ENCODE measurements at regions not wholly inside any gene's neighbourhood (a gene's known extent, or its start where the extent isn't known, plus 50 kb on each side); places are given as distances from the start of the nearest gene placed in this dataset.

GRCh38 chr1:168875831-168876230 is 146.8 kb upstream of the DPT start:
- DNase-seq = no peak

- DNase-seq = no peak
These were observed 147.8 kb upstream of the DPT start for GRCh38 chr1:168876830-168877229.

GRCh38 chr1:168879896-168880734 is 151.1 kb upstream of the DPT start:
- no peak for DNase-seq

- no peak for DNase-seq
These were observed 152.8 kb upstream of the DPT start for GRCh38 chr1:168881656-168882260.

GRCh38 chr1:168887381-168887780 is 158.4 kb upstream of the DPT start:
- DNase-seq = no peak

GRCh38 chr1:168888418-168888817 is 159.4 kb upstream of the DPT start:
- no peak for DNase-seq

- no peak for DNase-seq
These were observed 163.9 kb upstream of the DPT start for GRCh38 chr1:168892931-168893330.

- DNase-seq = no peak
These were observed 164.4 kb upstream of the DPT start for GRCh38 chr1:168893359-168893801.

- DNase-seq = no peak
These were observed 165.4 kb upstream of the DPT start for GRCh38 chr1:168894397-168894903.

- DNase-seq = no peak
These were observed 168.2 kb upstream of the DPT start for GRCh38 chr1:168897249-168897648.

GRCh38 chr1:168903237-168903830 is 174.3 kb upstream of the DPT start:
- DNase-seq = no peak

GRCh38 chr1:168905633-168906032 is 176.6 kb upstream of the DPT start:
- DNase-seq = no peak

GRCh38 chr1:168906367-168906766 is 177.4 kb upstream of the DPT start:
- DNase-seq = no peak

GRCh38 chr1:168907053-168907452 is 178.0 kb upstream of the DPT start:
- DNase-seq = no peak

- no peak for DNase-seq
These were observed 178.9 kb upstream of the DPT start for GRCh38 chr1:168907786-168908348.

- no peak for DNase-seq
These were observed 181.4 kb upstream of the DPT start for GRCh38 chr1:168910403-168910802.

- DNase-seq = no peak
These were observed 182.4 kb upstream of the DPT start for GRCh38 chr1:168911370-168911769.

GRCh38 chr1:168913711-168914463 is 184.9 kb upstream of the DPT start:
- no peak for DNase-seq

- DNase-seq = no peak
These were observed 188.3 kb upstream of the DPT start for GRCh38 chr1:168917309-168917708.

GRCh38 chr1:168917796-168918195 is 188.7 kb upstream of the ATP1B1 start:
- DNase-seq = no peak

- no peak for DNase-seq
These were observed 187.4 kb upstream of the ATP1B1 start for GRCh38 chr1:168918860-168919741.

Data from KG1 (cell line).